ENCODE measurements at regions not wholly inside any gene's neighbourhood (a gene's known extent, or its start where the extent isn't known, plus 50 kb on each side); places are given as distances from the start of the nearest gene placed in this dataset.

DNA sequence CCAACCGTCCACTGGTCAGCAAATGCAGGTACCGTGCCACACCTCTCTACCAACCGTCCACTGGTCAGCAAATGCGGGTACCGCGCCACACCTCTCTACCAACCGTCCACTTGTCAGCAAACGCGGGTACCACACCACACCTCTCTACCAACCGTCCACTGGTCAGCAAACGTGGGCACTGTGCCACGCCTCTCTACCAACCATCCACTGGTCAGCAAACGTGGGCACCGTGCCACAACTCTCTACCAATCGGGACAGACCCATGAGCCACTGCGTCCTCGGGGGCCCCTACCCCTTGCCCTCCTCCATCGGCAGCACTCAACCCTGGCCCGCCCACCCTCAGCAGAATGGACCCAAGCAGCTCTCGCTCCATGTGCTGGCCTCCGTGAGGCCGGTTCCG is 226.4 kb upstream of the SALL3 start:
- H3K4me3 ChIP-seq (ENCODE audit: low read depth, low read length) = no peak overlapping the region
- TF ChIP-seq MYC (IDR thresholded peaks at IDR 0.05; ENCODE audit: low read depth, low read length) (no peak), POLR2A (IDR thresholded peaks at IDR 0.05; ENCODE audit: extremely low read depth, insufficient read length) (no peak)
- no peak for DNase-seq (ENCODE audit: low read depth)

DNA sequence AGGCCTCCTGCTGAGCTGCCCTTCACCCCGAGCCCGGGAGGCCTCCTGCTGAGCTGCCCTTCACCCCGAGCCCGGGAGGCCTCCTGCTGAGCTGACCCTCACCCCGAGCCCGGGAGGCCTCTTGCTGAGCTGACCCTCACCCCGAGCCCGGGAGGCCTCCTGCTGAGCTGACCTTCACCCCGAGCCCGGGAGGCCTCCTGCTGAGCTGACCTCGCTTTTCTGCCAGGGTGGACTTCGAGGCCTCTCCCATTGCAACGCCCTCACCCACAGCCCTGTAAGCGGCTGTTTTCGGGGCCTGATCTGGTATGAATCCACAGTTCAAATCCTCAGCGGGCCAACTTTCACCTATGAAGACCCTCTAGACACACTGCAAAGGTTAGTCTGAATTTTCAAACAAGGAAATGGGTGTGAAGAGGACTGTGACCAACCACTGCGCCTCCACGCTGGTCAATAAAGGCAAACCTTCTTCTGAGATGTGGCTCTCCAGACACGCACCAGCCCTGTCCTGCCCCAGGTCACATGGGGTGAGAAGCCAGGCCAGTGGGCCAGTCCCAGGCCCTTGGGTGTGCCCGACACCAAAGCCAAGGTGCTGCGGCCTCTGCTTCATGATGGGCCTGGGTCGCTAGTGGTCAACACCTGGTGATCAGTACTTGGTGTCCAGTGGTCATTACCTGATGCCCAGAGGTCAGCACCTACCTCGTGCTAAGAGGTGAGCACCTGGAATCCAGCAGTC is 225.1 kb upstream of the SALL3 start:
- TF ChIP-seq POLR2A (IDR thresholded peaks at IDR 0.05; ENCODE audit: extremely low read depth, insufficient read length) (no peak), MYC (IDR thresholded peaks at IDR 0.05; ENCODE audit: low read depth, low read length) (no peak), MAX (IDR thresholded peaks at IDR 0.05; ENCODE audit: low read depth, low read length) (no peak)
- TF ChIP-seq, protein P1, sequence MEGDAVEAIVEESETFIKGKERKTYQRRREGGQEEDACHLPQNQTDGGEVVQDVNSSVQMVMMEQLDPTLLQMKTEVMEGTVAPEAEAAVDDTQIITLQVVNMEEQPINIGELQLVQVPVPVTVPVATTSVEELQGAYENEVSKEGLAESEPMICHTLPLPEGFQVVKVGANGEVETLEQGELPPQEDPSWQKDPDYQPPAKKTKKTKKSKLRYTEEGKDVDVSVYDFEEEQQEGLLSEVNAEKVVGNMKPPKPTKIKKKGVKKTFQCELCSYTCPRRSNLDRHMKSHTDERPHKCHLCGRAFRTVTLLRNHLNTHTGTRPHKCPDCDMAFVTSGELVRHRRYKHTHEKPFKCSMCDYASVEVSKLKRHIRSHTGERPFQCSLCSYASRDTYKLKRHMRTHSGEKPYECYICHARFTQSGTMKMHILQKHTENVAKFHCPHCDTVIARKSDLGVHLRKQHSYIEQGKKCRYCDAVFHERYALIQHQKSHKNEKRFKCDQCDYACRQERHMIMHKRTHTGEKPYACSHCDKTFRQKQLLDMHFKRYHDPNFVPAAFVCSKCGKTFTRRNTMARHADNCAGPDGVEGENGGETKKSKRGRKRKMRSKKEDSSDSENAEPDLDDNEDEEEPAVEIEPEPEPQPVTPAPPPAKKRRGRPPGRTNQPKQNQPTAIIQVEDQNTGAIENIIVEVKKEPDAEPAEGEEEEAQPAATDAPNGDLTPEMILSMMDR (IDR thresholded peaks at IDR 0.05; ENCODE audit: low read depth, low read length) = no peak
- no peak for DNase-seq (ENCODE audit: low read depth)

GRCh38 chr18:78757014-78757413 is 222.6 kb upstream of the SALL3 start:
- DNase-seq (ENCODE audit: low read depth) = no peak
- no peak overlapping the region for H3K4me3 ChIP-seq (ENCODE audit: low read depth, low read length)
- TF ChIP-seq, protein P1 (IDR thresholded peaks at IDR 0.05; ENCODE audit: low read depth, low read length) = no peak
- TF ChIP-seq MYC (IDR thresholded peaks at IDR 0.05; ENCODE audit: low read depth, low read length) (no peak), POLR2A (IDR thresholded peaks at IDR 0.05; ENCODE audit: extremely low read depth, insufficient read length) (no peak), MAX (IDR thresholded peaks at IDR 0.05; ENCODE audit: low read depth, low read length) (no peak)

More for the DNA sequence above, 225.1 kb upstream of the SALL3 start:
- H3K4me3 ChIP-seq (ENCODE audit: low read depth, low read length) = no peak overlapping the region

- TF ChIP-seq POLR2A (IDR thresholded peaks at IDR 0.05; ENCODE audit: extremely low read depth, insufficient read length) = no peak
- TF ChIP-seq MAX (IDR thresholded peaks at IDR 0.05; ENCODE audit: low read depth, low read length) = no peak
- no peak for TF ChIP-seq MYC (IDR thresholded peaks at IDR 0.05; ENCODE audit: low read depth, low read length)
- TF ChIP-seq, protein P1 (IDR thresholded peaks at IDR 0.05; ENCODE audit: low read depth, low read length) = no peak
- DNase-seq (ENCODE audit: low read depth) = no peak
- no peak overlapping the region for H3K4me3 ChIP-seq (ENCODE audit: low read depth, low read length)
Observed at GRCh38 chr18:78758496-78758895, 221.1 kb upstream of the SALL3 start.

GRCh38 chr18:78762753-78763152 is 216.9 kb upstream of the SALL3 start:
- DNase-seq (ENCODE audit: low read depth) = no peak
- no peak overlapping the region for H3K4me3 ChIP-seq (ENCODE audit: low read depth, low read length)
- TF ChIP-seq POLR2A (IDR thresholded peaks at IDR 0.05; ENCODE audit: extremely low read depth, insufficient read length) (no peak), MAX (IDR thresholded peaks at IDR 0.05; ENCODE audit: low read depth, low read length) (no peak), MYC (IDR thresholded peaks at IDR 0.05; ENCODE audit: low read depth, low read length) (no peak)
- TF ChIP-seq, protein P1 (IDR thresholded peaks at IDR 0.05; ENCODE audit: low read depth, low read length) = no peak

DNA sequence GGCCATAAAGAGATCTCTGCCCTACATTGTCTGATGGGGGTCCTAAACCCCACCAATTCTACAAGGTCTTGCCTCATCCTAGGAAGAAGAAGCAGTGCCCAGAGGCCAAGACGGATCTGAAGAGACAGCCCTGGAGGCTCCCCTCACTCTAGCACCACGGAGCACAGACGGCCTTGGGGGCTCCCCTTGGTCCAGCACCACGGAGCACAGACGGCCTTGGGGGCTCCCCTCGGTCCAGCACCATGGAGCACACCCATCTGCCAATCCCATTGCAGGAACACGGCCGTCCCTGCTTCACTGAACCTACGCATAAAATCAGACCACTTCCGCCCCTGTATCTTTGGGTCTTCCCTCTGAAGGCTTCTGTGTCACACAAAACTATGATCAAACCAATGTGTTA is 215.1 kb upstream of the SALL3 start:
- TF ChIP-seq, protein P1 (IDR thresholded peaks at IDR 0.05; ENCODE audit: low read depth, low read length) = no peak
- TF ChIP-seq MYC (IDR thresholded peaks at IDR 0.05; ENCODE audit: low read depth, low read length) = no peak
- no peak for TF ChIP-seq POLR2A (IDR thresholded peaks at IDR 0.05; ENCODE audit: extremely low read depth, insufficient read length)
- no peak for TF ChIP-seq MAX (IDR thresholded peaks at IDR 0.05; ENCODE audit: low read depth, low read length)
- no peak for DNase-seq (ENCODE audit: low read depth)
- no peak overlapping the region for H3K4me3 ChIP-seq (ENCODE audit: low read depth, low read length)
